SHP77 (cell line): ENCODE measurements at regions not wholly inside any gene's neighbourhood (a gene's known extent, or its start where the extent isn't known, plus 50 kb on each side); places are given as distances from the start of the nearest gene placed in this dataset.

Experiments used
- DNase-seq, 2 experiments: peaks; one replicate each; lab custom pipeline; 2025; lab: John Stamatoyannopoulos, UW

DNA sequence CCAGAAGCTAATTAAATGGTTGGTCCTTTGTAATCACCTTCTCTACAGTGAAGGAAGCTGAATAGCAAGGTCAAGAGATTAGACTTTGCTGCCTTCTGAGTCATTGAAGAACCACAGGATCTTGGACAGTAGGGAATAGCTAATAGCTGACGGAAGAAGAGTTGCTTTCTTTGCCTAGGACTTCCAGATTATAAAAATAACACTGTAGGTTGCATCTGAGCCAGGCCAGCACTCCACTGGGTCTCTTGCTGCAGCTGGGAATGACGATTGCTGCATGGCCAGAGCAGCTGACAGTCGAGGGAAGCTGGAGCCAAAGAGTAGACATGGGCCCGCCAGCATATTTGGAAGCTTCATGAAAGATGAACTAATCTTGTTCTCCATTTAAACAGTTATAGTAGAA is 81.5 kb upstream of the KCNMB2 start:
- DNase-seq, result no peak

DNA sequence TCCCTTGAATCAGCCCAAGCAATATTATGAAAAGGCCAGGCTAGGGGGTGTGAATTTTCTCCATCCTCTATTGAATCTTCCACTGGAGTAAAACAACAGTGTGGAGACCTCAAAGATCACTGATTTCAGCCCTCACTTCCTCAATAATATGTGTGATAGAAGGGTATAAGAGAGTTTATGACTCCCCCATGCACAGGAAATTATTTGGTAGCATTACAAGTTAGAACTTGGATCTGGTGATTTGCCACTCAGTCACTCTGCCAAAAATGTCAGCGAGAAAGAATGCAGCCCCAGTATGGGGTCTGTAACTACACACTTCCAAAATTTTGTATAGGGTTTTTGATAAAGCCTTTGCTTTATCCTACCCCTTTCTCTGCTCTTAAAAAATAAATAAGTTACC is 81.0 kb upstream of the KCNMB2 start:
- no peak for DNase-seq

DNA sequence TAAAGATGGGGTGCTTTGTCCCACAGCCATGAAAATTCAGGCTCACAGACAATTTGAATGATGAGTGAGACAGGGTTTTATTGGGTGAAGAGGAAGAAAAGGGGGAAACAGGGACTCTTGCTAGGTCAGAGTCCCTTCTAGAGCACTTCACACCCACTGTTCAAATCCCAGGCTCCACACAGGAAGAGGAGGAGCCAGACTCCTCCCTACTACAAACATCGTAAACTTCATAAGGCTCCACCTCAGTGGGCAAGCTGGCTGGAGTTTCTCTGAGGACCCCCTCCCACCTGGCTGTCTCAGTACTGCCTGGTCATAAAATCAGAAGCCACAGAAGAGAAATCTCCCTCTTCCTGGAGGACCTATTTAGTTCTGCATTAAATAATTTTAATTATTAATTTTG is 80.3 kb upstream of the KCNMB2 start:
- no peak for DNase-seq

DNA sequence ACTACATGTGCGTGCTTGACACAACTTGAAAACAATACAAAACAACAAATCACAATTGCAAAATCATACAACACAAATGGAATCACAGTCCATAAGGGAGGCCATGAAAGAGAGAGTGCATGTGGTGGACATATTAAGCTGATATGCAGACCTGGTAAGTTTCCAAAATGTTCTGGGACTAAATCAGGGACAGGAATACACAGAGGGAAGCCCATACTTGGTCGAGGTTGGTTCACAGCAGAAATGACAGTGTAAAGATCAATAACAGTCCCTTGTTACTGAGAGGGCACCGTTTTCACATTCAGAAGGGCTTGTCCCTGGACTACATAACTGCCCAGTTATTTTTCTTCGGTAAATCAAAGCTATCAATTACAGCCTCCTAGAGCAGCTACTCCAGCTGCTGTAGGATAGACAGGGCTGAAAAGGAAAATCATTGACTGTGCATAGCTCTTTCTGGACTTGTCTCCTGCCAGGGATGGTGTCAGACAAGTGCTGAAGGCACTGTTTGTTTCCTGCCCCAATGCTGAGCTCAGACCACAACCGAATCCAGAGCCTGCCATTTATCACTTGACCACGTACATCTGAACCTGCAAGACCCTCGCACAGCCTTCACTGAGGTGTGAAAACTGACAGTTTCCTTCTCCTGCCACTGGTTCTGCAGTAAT is 79.5 kb upstream of the KCNMB2 start:
- no peak for DNase-seq

DNA sequence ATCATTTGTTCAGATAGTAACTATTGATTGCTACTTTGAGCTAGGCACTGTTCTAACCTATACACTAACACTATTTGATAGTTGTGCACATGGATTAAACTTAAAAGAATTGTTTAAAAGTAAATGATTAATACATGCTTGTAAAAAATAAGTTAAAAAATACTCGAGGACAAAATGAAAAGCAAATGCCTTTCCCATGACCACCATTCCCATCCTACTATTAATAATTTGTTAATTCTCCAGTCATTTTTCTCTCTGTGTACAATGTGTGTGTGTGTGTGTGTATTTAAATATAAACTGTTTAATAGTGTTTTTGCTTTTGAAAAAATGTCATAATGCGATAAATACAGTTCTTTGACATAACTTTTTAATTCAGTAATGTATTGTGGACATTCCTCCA is 78.7 kb upstream of the KCNMB2 start:
- no peak for DNase-seq

DNA sequence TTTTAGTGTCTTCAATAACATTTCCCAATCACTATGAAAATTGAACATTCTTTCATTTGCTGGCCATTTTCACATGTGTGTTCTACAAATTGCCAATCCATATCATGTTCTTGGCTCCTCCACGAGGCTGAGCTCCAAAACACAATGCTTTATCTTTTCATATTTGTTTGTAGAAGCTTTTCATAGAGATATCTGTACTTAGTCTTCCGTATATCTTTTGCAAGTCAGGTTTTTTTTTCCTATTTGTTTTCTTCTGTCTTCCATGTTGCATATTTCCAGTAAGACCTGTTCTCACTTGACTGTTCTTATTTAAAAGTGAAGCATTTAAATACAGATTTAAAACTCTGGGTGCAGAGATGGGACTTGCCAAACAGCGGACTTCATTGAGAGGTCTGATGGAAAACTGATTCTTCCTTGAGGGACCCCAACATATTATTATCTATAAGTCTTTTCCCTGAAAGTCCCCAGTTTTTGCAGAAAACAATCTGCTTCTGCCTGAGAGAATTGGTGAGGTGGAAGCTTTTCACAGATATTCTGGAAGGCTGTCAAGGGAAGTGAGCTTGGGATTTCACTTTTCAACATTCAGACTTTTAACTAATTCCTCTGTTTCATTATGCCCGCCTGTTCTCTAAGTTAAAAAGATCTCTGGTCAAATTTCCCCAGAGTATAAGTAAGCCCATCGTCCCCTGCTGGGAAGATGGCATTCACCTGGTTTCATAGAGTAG is 77.8 kb upstream of the KCNMB2 start:
- no peak for DNase-seq

DNA sequence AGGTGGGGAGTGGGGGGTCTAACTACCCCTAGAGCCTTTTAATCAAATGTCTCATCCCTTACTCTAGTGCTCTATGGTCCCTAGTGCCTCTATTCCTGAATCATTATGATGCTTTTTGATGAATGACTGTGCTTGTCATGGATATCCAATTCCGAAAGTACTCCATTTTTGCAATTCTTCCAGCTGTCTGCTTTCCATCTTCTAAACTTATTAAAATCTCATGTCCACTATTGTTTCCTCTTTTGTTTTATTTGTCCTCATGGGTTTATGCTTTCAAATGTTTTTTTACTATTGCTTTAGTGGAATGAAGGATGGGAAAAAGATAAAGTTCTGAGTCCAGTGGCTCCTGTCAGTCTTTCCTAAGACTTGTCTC is 77.2 kb upstream of the KCNMB2 start:
- DNase-seq, result no peak

DNA sequence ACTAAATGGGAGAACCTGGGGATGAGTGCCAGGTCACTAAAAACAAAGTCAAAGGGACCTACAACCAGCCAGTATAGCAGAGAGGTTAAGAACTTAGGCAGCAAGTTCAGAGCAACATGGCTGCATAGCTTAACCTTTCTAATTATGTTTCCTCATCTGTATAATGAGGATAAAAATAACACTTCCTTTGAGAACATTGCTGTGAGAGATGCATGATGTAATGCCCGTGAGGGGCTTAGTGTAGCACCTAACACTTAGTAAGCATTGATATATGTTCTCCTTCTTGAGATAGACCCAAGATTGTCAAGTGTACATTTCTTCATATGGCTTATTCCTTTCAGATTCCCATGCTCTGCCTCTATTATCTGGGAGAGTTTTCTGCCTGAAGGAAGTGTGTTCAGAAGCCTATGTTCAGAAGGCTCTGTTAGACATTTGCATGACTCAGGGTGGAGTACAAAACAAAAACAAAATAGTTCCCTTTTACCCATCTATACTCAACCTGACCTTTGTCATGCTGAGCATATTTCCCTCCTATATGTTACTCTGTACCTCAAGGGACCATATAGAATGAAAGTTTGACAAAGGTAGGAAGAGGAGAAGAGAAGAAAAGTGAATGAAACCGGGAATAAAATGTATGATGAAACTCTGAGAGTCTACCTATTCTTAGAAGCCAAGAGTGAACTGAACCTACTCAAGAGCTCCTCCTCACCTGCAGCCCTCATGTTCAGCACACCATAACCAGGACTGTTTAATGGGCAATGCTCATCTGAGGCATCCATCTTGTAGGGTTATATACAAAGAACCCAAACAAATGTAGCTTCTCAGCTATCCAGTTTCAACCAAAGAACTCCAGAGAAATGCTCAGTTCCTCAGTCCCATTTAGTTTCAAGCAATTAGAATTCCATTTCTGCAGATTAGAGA is 70.7 kb upstream of the KCNMB2 start:
- no peak for DNase-seq

DNA sequence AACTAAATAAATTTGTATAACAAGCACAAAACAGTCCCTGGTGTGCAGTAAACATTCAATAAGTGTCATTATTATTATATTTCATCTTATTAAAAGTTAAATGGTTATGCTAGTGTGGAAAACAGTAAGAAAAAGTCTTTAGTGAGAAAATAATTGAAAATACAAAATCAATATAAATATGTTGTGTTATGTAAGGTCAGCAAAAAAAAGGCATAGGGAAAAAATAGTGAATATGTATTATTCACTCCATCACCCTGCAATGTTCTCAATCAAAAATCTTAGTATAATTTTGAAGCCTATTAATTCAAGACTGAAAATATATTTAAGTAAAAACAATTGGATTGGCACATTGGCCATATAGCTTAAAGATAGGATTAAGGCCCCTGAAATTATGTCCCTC is 63.3 kb upstream of the KCNMB2 start:
- DNase-seq, result no peak

DNA sequence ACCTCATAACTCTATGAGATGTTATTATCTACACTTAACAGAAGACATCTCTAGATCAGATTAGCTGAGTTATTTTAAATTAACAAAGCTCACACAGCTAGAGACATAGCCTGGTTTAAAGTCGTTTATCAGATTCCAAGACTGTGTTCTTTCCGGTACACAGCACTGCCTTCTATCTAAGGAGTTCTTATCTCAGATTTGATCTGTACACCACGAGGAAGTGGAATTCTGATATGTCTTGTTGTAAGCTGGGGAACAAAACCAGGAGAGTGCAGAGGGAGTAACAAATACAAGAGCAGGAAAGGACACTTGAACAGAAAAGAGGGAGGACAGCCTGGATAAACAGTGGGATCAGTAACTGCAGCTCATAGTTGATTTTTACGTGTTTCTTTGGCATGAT is 61.7 kb upstream of the KCNMB2 start:
- DNase-seq, result no peak

GRCh38 chr3:178475062-178475461 is 61.2 kb upstream of the KCNMB2 start:
- no peak for DNase-seq

DNA sequence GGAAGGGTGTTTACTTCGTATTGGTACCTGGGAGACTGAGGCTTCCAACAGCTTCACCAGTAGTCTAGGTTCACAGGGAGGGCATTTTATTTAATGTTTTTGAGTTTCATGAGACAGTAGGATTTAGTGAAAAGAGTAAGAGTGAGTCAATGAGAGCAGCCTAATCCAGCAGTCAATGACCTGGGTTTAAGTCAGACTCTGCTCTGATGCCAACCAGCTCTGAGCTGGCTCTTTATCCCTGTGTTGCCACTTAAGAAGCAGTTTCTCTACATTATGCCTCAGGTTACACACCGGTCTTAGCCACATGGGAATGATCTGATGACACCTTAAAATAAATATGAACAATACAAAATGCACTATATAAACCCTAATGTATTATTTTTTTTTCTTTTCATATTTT is 59.4 kb upstream of the KCNMB2 start:
- no peak for DNase-seq

- no peak for DNase-seq
Measured at GRCh38 chr3:178479446-178479845, 56.8 kb upstream of the KCNMB2 start.

DNA sequence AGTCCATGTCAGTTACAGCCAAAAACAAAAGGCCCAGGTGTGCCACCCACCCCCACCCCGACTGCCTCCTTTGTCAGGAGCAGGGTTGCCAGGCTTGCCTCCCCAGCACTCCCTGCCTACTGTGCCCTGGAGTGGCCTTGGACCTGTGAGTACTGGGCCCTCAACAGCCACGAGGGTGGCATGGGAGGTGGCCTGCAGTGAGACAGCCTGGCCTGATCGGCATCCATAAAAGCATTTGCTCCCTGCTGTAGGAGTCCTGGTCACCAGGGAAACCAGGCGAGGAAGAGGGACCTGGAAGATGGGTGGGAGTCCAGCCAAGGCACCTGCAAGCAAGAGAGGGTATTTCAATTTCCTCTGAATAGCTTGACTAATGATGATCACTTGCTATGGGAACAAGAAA is 56.4 kb upstream of the KCNMB2 start:
- no peak for DNase-seq

GRCh38 chr3:178480274-178480673 is 56.0 kb upstream of the KCNMB2 start:
- no peak for DNase-seq

- no peak for DNase-seq
Measured at GRCh38 chr3:178480795-178481194, 55.4 kb upstream of the KCNMB2 start.

GRCh38 chr3:178482981-178483380 is 53.3 kb upstream of the KCNMB2 start:
- DNase-seq, result no peak

- no peak for DNase-seq
Measured at GRCh38 chr3:178483704-178484103, 52.5 kb upstream of the KCNMB2 start.

- no peak for DNase-seq
Measured at GRCh38 chr3:178485756-178486155, 50.5 kb upstream of the KCNMB2 start.
